ENCODE measurements at regions not wholly inside any gene's neighbourhood (a gene's known extent, or its start where the extent isn't known, plus 50 kb on each side); places are given as distances from the start of the nearest gene placed in this dataset.

GRCh38 chr11:115103921-115104320 is 400.3 kb downstream of the CADM1 start:
- Histone ChIP-seq H3K4me1 (no peaks in the 10 kb centered on the region), H3K27ac (no peak overlapping the region), H3K9me3 (no peaks in the 10 kb centered on the region), H3K36me3 (no peaks in the 10 kb centered on the region), H3K27me3 (no peaks in the 10 kb centered on the region), H3K4me3 (no peak overlapping the region)
- no peak for DNase-seq (ENCODE audit: extremely low spot score in 2 of 2)
- intact Hi-C loops (cut with DNase I), result no loop called here
- TF ChIP-seq CTCF (IDR thresholded peaks at IDR 0.05) (no peak), POLR2AphosphoS5 (IDR thresholded peaks at IDR 0.05; ENCODE audit: insufficient read depth in 1 of 2, low read depth in 1 of 2) (no peak), POLR2A (IDR thresholded peaks at IDR 0.05) (no peak)

- TF ChIP-seq CTCF (IDR thresholded peaks at IDR 0.05) (no peak), POLR2AphosphoS5 (IDR thresholded peaks at IDR 0.05; ENCODE audit: insufficient read depth in 1 of 2, low read depth in 1 of 2) (no peak), POLR2A (IDR thresholded peaks at IDR 0.05) (no peak)
- intact Hi-C loops (cut with DNase I), result no loop called here
- DNase-seq (ENCODE audit: extremely low spot score in 2 of 2), result no peak
- no peaks in the 10 kb centered on the region for H3K4me1 ChIP-seq
- no peaks in the 10 kb centered on the region for H3K36me3 ChIP-seq
- H3K27ac ChIP-seq, result no peak overlapping the region
- H3K4me3 ChIP-seq, result no peak overlapping the region
- H3K9me3 ChIP-seq, result no peaks in the 10 kb centered on the region
- H3K27me3 ChIP-seq, result no peaks in the 10 kb centered on the region
Measured at GRCh38 chr11:115104851-115105453, 399.3 kb downstream of the CADM1 start.

GRCh38 chr11:115111066-115111465 is 393.1 kb downstream of the CADM1 start:
- no peak for TF ChIP-seq POLR2A (IDR thresholded peaks at IDR 0.05)
- no peak for TF ChIP-seq CTCF (IDR thresholded peaks at IDR 0.05)
- no peak for TF ChIP-seq POLR2AphosphoS5 (IDR thresholded peaks at IDR 0.05; ENCODE audit: insufficient read depth in 1 of 2, low read depth in 1 of 2)
- Histone ChIP-seq H3K9me3 (no peaks in the 10 kb centered on the region), H3K27ac (no peak overlapping the region), H3K36me3 (no peaks in the 10 kb centered on the region), H3K4me3 (no peak overlapping the region), H3K27me3 (no peaks in the 10 kb centered on the region), H3K4me1 (no peaks in the 10 kb centered on the region)
- DNase-seq (ENCODE audit: extremely low spot score in 2 of 2), result no peak
- intact Hi-C loops (cut with DNase I), result no loop called here

- Histone ChIP-seq H3K27ac (no peak overlapping the region), H3K4me1 (no peaks in the 10 kb centered on the region), H3K36me3 (no peaks in the 10 kb centered on the region), H3K27me3 (no peaks in the 10 kb centered on the region), H3K9me3 (no peaks in the 10 kb centered on the region), H3K4me3 (no peak overlapping the region)
- DNase-seq (ENCODE audit: extremely low spot score in 2 of 2), result no peak
- TF ChIP-seq POLR2A (IDR thresholded peaks at IDR 0.05) (no peak), CTCF (IDR thresholded peaks at IDR 0.05) (no peak), POLR2AphosphoS5 (IDR thresholded peaks at IDR 0.05; ENCODE audit: insufficient read depth in 1 of 2, low read depth in 1 of 2) (no peak)
- intact Hi-C loops (cut with DNase I), result no loop called here
Measured at GRCh38 chr11:115112754-115113153, 391.5 kb downstream of the CADM1 start.

- no peak overlapping the region for H3K4me3 ChIP-seq
- no peak for DNase-seq (ENCODE audit: extremely low spot score in 2 of 2)
- H3K9me3 ChIP-seq, result no peaks in the 10 kb centered on the region
- TF ChIP-seq POLR2A (IDR thresholded peaks at IDR 0.05) (no peak), CTCF (IDR thresholded peaks at IDR 0.05) (no peak), POLR2AphosphoS5 (IDR thresholded peaks at IDR 0.05; ENCODE audit: insufficient read depth in 1 of 2, low read depth in 1 of 2) (no peak)
- no peak overlapping the region for H3K27ac ChIP-seq
- intact Hi-C loops (cut with DNase I), result no loop called here
- H3K4me1 ChIP-seq, result no peaks in the 10 kb centered on the region
- H3K36me3 ChIP-seq, result no peaks in the 10 kb centered on the region
- no peaks in the 10 kb centered on the region for H3K27me3 ChIP-seq
Measured at GRCh38 chr11:115117956-115118493, 386.2 kb downstream of the CADM1 start.
